NCI-H1105 (cell line): ENCODE measurements at regions not wholly inside any gene's neighbourhood (a gene's known extent, or its start where the extent isn't known, plus 50 kb on each side); places are given as distances from the start of the nearest gene placed in this dataset.
"Not testable (repeated sequence)": the region's sequence is repeated elsewhere in the genome, so short reads cannot be mapped to it uniquely, and the experiment has no call there.

ENCODE experiments used
- DNase-seq: peaks from one replicate; lab custom pipeline; 2025; lab: John Stamatoyannopoulos, UW

DNA sequence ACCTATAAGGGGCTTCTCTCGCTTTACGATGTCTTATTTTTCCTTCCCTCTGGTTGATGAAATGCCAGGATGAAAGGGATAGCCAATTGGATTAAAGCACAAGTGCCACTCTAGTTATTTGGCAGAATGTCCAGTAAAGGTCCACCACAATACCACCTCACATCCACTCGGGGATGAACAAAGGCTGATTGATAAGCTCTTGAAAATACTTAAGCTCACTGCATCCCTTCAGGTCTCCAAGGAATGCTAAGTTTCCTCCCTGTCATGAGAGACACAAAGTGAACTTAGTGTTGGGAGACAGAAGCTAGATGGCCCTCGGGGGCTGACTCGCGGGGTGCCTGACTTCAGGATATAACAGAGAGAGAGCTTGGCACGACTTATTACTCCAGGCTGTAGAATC is 185.9 kb upstream of the ZNF644 start:
- DNase-seq, result not testable (repeated sequence)

DNA sequence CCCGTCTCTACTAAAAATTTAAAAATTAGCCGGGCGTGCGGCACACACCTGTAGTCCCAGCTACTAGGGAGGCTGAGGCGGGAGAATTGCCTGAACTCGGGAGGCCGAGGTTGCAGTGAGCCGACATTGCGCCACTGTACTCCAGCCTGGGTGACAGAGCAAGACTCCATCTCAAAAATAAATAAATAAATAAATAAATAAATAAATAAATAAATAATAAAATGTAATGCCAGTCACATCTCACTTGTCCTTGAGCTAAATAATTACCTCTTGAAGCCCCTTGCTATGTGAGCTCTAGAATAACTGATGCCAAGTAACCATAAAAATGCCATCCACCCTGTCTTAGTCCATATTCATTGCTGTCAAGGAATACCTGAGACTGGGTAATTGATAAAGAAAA is 182.3 kb upstream of the ZNF644 start:
- DNase-seq, result not testable (repeated sequence)

DNA sequence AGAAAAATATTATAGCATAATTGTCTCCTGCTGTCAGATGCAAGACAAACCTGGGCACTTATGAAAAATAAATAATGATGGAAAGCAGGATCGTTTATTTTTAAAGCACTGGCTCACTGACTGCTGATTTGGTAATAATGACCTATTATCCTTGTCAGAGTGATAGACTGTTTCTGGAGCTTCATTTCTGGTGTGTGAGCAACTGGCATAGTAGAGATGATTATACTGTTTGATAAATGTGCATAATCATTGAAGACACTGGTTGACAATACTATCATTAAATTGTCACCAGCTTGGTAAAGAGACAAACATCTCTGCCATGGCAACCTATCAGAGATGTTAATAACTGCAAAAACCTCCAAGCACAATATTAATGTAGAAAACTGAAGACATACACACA is 179.9 kb upstream of the ZNF644 start:
- peak; percentile 13 for DNase-seq

- DNase-seq, result peak; percentile 25
Observed at GRCh38 chr1:91201176-91201575, 179.3 kb upstream of the ZNF644 start.

DNA sequence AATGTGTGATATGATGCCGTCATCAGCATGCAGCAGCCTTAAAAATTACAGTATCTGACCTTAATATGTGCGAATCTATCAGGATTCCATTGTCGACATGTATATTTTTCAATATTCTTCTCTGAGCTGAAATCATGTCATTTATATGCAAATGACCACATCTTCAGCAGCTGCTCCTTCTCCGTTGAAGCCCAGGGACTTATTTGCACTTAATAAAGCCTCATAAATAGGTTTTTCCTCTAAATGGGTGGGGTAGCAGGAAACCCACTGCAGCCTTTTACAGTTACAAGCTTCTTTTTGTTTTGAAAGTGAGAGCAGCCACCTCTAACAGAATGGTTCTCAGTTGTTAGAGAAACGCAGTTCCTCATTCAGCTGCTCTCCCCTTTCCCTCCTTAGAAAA is 178.8 kb upstream of the ZNF644 start:
- DNase-seq, result no peak

DNA sequence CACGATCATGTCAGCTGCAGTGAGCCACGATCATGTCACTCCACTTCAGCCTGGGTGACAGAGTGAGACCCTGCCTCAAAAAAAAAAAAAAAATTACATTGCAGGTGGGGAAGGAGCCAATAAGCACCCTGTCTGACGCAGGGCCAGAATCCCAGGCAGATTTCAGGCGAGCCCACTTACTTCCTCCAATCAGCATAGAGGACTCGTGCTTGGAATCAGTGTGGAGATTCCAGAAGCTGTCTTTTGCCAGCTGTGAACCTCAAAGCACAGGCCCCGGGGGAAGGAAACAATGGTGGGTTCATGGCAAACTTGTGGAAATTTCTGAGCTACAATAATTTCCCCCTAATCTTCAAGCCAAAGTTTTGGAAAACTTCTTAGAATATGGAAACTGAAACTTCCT is 178.2 kb upstream of the ZNF644 start:
- DNase-seq, result no peak

GRCh38 chr1:91190996-91191395 is 169.2 kb upstream of the ZNF644 start:
- DNase-seq, result no peak

DNA sequence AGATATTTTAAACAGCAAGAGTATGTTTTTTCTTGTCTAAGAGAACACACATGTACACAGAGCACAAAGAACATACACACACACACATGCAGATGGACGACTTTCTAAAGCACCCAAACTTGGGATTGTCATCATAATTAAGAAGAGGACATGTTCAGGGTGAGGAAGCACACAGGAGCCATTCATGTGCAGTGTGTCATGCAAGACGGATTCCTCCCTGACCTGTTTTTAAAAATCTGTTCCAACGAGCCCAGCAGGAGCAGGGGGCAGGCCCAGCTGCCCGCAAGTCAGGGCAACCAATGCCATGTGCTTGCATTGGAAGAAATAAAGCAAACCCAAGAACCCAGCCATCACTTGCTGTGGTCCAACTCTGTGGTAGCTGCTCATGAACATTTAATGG is 167.3 kb upstream of the ZNF644 start:
- DNase-seq, result no peak

- not testable (repeated sequence) for DNase-seq
Observed at GRCh38 chr1:91182807-91183206, 161.0 kb upstream of the ZNF644 start.

DNA sequence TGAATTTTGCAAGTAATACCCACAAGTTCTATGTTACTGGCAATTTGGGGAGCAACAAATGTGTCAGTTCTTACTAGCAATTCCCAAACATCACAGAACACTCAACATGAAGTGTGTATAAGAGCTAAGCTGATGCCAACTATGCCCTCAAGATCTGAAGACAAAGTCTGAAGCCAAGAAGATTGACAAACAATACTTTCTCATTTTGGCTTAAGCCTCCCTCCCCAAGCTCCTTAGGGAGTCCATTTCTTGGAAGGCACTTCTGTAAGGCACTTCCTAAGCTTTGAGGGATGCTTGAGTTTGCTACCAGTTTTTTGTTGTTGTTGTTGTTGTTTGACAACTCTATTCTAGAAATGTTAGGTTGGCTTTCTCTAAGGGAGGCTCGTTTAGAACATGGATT is 154.4 kb upstream of the ZNF644 start:
- DNase-seq, result no peak

DNA sequence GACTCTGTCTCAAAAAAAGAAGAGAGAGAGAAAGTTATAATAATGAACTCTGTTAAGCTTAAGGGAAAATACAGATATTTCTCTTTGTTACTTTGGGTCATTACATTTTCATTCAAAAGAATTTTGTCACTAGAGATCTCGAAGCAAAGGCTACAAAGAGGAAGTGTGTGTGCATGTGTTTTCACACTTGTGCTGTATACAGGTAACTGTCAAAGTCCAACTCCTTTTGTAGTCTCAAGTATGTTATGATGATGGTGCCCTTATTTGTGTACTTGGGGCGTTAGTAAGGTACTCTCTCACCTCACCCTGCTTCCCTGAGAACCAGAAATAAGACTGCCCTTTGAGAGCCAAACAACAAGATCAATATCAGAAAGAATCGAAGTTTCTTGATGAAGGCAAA is 152.9 kb upstream of the ZNF644 start:
- DNase-seq, result no peak

DNA sequence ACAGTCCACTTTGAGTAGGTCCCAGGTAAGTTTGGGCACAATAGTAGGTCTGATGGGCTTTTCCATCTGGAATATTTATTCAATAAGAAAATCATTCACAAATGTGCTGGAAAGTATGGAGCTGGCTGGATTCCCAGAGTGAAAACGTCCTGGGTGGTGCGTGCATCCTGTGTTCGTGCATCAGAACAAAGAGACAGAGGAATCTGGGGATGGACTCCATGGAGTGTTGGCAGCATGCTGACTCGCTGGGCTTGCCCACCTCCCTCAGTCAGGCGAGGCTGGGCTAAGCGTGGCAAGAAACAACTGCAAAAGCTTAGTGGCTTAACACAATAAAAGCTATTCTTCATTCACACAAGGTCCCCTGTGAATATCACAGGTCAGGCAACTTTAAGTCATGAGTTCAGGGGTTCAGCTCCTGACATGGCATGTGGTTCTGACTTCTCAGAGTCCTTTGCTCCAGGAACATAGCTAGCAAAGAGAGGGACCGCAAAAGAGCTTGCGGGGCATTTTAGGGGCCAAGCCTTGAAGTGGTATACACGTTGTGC is 151.6 kb upstream of the ZNF644 start:
- DNase-seq, result no peak

- no peak for DNase-seq
Observed at GRCh38 chr1:91172541-91172940, 150.7 kb upstream of the ZNF644 start.

DNA sequence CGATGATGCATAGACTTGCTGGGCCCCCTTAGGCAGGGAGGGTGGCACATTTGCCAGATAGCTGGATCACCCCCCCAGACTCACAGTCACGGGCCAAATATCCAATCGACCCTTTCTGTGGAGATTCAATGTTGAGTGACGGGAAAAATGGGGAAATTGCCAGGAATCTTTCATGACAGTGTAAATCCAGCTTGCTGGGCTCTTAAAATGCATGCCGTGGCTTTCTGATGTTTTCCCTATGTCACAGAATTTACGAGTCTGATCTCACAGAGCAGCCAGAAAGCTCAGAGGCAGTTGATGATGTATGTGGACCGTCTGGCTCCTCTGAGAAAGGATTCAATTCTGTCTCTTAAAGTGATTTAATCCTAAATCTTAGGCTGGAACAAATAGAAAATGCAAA is 150.1 kb upstream of the ZNF644 start:
- DNase-seq, result no peak

- DNase-seq, result no peak
Observed at GRCh38 chr1:91170571-91170970, 148.7 kb upstream of the ZNF644 start.

DNA sequence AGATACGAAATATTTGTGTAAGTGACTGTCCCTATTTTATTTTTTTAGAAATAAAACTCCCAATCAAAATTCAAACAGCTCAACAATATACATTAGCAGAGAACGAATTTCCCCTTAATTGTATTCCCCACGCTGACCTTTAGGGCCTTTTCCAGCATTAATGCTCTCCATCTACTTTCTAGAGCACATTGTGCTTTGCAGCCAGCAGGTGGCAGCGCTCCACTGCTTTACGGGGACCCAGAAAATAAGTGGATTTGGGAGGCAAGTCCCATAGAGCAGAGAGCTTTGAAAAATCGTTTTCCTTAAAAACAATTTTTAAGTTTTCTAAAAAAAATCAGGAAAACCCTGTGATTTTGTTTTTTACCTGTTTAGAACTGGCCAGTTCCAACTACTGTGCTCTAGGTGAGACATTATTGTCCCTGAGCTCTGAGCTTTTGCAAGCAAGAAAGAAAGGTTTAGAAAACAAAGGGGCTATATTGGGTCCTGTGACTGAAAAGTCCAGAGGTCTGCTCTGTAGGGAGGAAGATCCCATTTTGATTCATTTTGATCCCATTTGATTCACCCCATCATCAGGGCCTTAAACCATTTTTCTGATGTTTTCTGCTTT is 144.4 kb upstream of the ZNF644 start:
- DNase-seq, result peak; percentile 79

DNA sequence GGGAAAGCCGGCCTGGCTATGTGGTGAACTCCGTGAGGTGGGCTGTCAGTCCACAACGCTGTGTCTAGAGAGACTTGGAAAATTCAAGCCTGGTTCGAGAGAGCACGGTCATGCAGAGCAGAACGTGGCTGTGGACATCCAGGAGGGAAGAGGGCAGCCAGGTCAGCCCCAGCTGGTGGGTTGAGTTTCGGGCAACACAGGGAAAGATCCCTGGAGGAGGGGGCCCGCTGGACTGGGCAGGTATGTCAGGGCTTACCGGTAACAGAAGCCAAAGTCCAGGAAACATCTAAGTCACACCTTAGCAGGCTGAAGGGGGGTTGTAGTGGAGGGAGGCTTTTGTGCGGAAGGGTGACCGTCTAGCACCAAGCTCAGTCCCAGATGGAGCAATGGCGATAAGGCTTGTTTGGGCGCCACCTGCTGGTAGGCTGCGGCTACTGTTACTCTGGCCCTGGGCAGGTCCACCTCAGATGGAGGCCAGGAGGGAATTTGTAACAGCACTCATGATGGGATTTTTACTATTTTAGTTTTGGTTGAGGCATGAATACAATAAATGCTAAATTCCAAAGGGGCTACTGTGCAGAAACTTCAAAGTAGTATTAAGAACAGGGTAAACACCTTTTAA is 143.3 kb upstream of the ZNF644 start:
- peak; percentile 66 for DNase-seq

GRCh38 chr1:91162613-91163012 is 140.8 kb upstream of the ZNF644 start:
- no peak for DNase-seq

GRCh38 chr1:91161749-91162148 is 139.9 kb upstream of the ZNF644 start:
- DNase-seq, result no peak

GRCh38 chr1:91161166-91161565 is 139.3 kb upstream of the ZNF644 start:
- DNase-seq, result no peak

DNA sequence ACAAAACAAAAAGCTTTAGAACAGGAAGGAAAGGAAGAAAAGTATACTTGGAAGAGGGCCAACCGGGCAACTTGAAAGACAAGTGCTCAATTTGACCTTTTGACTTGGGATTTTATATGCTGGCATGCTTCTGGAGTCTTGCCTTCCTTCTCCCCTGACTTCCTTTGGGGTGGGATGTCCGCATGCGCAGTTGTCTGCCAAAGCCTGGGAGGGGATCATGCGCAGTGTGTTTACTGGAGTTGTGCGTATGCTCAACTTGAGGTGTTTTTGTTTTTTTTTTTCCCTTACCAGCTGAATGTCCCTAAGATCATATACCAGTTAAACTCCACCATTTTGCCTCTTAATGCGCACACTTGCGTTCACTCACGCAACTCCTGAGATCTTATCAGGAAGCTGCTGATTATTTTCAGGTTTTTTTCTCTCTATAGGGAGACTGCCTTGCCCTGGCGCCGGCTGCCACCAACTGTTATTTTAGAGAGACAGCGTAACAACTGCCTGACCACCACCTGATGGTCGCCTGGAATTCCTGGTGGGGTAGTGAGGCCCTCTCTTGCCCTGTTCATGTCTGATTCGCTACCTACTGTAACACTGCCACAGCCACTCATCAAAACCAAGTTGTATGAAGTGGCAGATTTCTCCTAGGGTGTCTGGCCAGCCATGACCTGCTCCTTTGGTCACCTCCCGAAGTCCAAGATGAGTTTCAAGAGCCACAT is 138.7 kb upstream of the ZNF644 start:
- no peak for DNase-seq

GRCh38 chr1:91153341-91153740 is 131.5 kb upstream of the ZNF644 start:
- DNase-seq, result no peak

DNA sequence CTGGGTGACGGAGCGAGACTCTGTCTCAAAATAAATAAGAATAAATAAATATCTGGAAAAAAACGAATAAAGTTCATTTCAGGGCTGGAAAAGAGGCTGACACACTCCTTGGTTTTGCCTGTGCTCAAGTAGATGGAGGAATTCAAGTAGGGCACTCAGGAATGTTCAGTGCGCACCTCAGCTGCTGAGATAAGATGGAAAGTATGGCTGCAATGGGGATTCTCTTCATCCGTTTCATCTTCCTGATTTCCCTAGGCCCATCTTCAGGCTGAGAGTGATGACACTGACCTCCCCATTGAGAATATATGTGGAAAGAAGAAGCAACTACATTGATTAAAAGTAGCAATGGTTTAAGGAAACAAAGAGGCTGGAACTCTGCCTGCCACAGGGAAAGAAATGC is 130.5 kb upstream of the ZNF644 start:
- DNase-seq, result no peak
